Fibroblast of the aortic adventitia (primary cell): ENCODE measurements at regions not wholly inside any gene's neighbourhood (a gene's known extent, or its start where the extent isn't known, plus 50 kb on each side); places are given as distances from the start of the nearest gene placed in this dataset.

Experiments used
- DNase-seq: peaks from one replicate; pipeline ENCODE4 v3.0.0-alpha.2; 2010; ENCODE audit warnings: low read depth
- H3K4me3 ChIP-seq: 2 replicates; pipeline ENCODE4 v1.5.1; 2011; ENCODE audit warnings: low read depth, mild to moderate bottlenecking, control low read depth, low read length, moderate library complexity
- TF ChIP-seq, protein P1 (sequence below): IDR thresholded peaks from 2 replicates; pipeline ENCODE4 v1.5.1; 2011; ENCODE audit warnings: mild to moderate bottlenecking, low read length, control low read depth, inconsistent platforms; ENCODE audit not compliant: insufficient read depth

DNA sequence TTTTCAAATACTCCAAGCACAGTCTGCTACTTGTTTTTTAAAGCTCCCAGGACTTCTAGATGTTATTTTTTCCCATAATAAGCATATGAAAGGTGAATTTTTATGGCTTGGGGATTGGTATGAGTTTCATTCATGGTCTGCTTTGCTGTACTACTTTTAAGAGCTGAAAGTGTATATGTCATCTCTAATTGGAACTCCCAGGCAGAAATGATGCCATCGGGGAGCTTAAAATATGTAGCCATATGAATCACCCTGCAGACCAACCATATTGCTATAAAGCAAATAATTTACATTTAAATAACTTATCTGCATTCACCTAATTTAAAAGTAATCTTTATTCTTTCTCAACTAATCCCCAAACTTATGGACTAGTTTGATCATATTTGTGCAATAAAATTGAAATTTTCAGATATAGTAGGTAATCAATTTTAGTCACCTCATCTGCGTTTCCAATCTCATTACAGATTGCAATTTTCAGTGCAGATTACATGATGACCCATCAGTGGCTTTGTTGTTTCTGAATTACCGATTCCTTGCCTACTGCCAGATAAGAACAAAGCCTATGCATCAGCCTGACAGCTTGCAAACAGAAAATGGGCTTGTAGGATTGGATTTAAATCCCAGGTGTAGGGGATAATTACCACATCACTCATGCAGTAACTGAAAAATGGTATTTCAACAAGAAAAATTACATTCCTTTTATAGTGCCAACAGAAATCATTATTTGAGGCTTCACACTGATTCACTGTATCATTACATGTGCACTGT, 689.4 kb downstream of the NOVA1 start:
- no peak overlapping the region for H3K4me3 ChIP-seq
- DNase-seq, result no peak
- TF ChIP-seq, protein P1, sequence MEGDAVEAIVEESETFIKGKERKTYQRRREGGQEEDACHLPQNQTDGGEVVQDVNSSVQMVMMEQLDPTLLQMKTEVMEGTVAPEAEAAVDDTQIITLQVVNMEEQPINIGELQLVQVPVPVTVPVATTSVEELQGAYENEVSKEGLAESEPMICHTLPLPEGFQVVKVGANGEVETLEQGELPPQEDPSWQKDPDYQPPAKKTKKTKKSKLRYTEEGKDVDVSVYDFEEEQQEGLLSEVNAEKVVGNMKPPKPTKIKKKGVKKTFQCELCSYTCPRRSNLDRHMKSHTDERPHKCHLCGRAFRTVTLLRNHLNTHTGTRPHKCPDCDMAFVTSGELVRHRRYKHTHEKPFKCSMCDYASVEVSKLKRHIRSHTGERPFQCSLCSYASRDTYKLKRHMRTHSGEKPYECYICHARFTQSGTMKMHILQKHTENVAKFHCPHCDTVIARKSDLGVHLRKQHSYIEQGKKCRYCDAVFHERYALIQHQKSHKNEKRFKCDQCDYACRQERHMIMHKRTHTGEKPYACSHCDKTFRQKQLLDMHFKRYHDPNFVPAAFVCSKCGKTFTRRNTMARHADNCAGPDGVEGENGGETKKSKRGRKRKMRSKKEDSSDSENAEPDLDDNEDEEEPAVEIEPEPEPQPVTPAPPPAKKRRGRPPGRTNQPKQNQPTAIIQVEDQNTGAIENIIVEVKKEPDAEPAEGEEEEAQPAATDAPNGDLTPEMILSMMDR, result no peak

GRCh38 chr14:25904446-25904845, 693.4 kb downstream of the NOVA1 start:
- DNase-seq, result peak; percentile 43
- TF ChIP-seq, protein P1, result no peak
- H3K4me3 ChIP-seq, result no peak overlapping the region

DNA sequence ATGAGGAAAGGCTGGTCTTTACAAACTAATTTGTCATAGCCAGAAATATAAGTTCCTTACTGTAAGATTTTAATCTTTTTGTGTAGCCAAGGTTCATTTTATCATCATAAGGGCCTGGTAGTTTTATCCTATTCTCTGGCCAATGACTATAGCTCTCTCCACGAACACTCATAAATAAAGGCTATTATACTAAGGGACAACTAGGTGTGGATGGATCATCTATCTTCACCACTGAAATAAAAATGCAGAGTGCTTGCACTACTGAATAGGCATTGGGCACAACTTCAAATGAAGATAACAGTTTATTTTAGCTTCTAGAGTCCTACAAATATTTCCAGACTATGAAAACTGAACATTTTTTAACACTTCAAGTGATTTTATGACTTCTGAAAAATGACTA, 698.6 kb downstream of the NOVA1 start:
- TF ChIP-seq, protein P1, result no peak
- H3K4me3 ChIP-seq, result no peak overlapping the region
- no peak for DNase-seq

DNA sequence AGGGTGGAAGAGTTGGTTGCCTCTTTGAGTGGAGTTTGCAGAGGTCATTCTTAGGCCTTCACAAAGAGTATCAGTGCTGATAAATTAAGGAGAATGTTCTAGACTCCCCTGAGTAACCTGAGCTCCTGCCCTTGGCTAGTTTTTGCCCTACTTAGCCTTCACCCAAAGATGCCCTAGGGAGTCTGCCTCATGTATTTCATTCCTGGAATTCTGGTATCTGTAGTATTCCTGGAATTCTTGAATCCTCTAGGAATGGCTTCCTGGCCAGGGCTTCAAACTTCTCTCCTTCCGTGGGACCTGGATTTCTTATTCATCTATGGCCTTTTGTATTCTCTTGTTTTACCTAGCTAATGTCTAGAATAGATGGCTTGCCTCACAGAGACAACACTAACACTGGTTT, 701.1 kb downstream of the NOVA1 start:
- H3K4me3 ChIP-seq, result no peak overlapping the region
- no peak for DNase-seq
- TF ChIP-seq, protein P1, result no peak

- no peak for DNase-seq
- no peak overlapping the region for H3K4me3 ChIP-seq
- TF ChIP-seq, protein P1, result no peak
These were observed 702.1 kb downstream of the NOVA1 start for GRCh38 chr14:25895740-25896139.

DNA sequence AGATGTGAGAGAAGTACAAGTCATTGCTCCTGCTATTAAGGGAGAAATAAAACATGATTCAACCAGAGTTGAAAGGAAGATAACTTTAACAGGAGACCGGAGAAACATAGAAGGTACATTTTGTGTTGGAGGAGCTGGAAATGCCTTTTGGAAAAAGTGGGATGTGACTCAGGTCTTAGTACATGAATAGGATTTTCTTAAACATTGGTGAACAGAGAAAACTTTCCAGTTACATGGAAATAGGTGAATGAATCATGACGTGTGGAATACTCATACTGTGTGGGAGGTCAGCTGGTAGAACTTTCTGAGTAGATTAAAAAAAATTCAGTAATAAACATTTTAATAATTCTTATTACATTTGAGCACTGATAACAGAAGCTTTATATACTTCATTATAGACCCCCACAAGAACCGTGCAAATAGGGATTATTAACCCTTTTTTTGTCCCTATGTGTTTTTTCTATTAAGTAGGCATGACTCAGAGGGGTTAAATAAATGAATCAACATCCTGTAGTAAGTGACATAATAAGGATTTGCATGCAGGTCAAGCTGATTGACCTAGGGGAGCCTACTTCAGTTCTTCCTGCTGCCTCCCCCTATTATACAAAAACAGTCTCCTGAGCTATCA, 710.5 kb downstream of the NOVA1 start:
- TF ChIP-seq, protein P1, result no peak
- H3K4me3 ChIP-seq, result no peak overlapping the region
- peak; percentile 36 for DNase-seq

DNA sequence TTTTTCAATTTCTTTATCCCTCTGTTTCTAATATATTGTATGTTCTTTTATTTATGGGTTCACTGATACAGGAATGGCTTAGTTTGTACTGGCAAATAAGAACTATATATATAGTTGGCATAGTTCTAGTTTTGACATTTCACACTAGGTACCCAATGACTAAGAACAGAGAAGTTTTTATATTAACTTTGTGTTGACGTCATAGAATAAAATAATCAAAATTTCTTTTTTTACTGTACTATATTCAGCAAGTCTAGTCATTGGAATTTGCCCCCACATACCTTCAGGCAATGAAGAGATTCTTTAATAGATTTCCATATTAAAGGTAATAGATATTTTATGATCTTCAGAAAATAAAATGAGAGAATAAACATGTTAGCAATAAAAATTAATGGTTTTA, 713.2 kb downstream of the NOVA1 start:
- TF ChIP-seq, protein P1, result no peak
- no peak overlapping the region for H3K4me3 ChIP-seq
- no peak for DNase-seq
